Left lung (tissue), 4 donors: ENCODE measurements at regions not wholly inside any gene's neighbourhood (a gene's known extent, or its start where the extent isn't known, plus 50 kb on each side); places are given as distances from the start of the nearest gene placed in this dataset.

Source experiments
- ATAC-seq: fragments of 200-7000 bp; cut with Tn5 transposase; one replicate; pipeline ENCODE4 v1.9.1; 2020; ENCODE audit warnings: moderate library complexity
- DNase-seq, 4 donors: peaks; one replicate each; pipeline ENCODE4 v3.0.0-alpha.2; 2013 to 2020
- H3K27ac ChIP-seq, 2 donors: fragments of 200-600 bp; sonication (generic) in 1 of 2; one replicate each; pipeline versions ENCODE4 v1.5.0 to v1.8.0; 2020 to 2021
- H3K27me3 ChIP-seq, 2 donors: fragments of 200-600 bp; sonication (generic) in 1 of 2; one replicate each; pipeline versions ENCODE4 v1.5.0 to v1.8.0; 2020 to 2021
- H3K36me3 ChIP-seq, 2 donors: fragments of 200-600 bp; sonication (generic) in 1 of 2; one replicate each; pipeline versions ENCODE4 v1.5.0 to v1.8.0; 2020 to 2021
- H3K4me1 ChIP-seq, 2 donors: fragments of 200-600 bp; one replicate each; pipeline ENCODE4 v1.8.0; 2021
- H3K4me3 ChIP-seq, 2 donors: fragments of 200-600 bp; sonication (generic) in 1 of 2; one replicate each; pipeline versions ENCODE4 v1.5.0 to v1.8.0; 2020 to 2021; ENCODE audit warnings: mild to moderate bottlenecking in 1 of 2
- H3K9me3 ChIP-seq, 2 donors: fragments of 200-600 bp; sonication (generic) in 1 of 2; one replicate each; pipeline versions ENCODE4 v1.5.0 to v1.8.0; 2020 to 2021
- CTCF ChIP-seq, 2 donors: fragments of 200-600 bp; sonication (generic) in 1 of 2; IDR thresholded peaks; one replicate each; pipeline versions ENCODE4 v1.5.0 to v1.8.0; 2021; ENCODE audit warnings: antibody characterized with exemption in 2 of 2
- intact Hi-C, 2 donors: fragments of 100-400 bp; cut with DNase I; formaldehyde crosslinking; loops; one replicate each; pipeline versions ENCODE4 v1.11.2 to v1.14.2; 2022
- donor health status: DM: no; HTN: yes; CAD: no.
- donor health status: DM: no; HTN: no; CAD: no.

GRCh38 chr7:52909131-52909530, 126.3 kb upstream of the POM121L12 start:
- Histone ChIP-seq H3K4me1 (no peaks in the 10 kb centered on the region), H3K9me3 (peaks cover 0 to 20% of the 10 kb centered on the region in 2 donors), H3K27ac (no peak overlapping the region), H3K4me3 (no peak overlapping the region), H3K36me3 (no peaks in the 10 kb centered on the region), H3K27me3 (no peaks in the 10 kb centered on the region)
- ATAC-seq, result no peak
- intact Hi-C loops, result no loop called here
- no peak for DNase-seq
- TF ChIP-seq CTCF (IDR thresholded peaks at IDR 0.05), result no peak

GRCh38 chr7:52897713-52898112, 137.7 kb upstream of the POM121L12 start:
- no peak overlapping the region for H3K4me3 ChIP-seq
- H3K9me3 ChIP-seq, result no peaks in the 10 kb centered on the region
- ATAC-seq, result no peak
- no peak for TF ChIP-seq CTCF (IDR thresholded peaks at IDR 0.05)
- no peaks in the 10 kb centered on the region for H3K27me3 ChIP-seq
- no peak for DNase-seq
- intact Hi-C loops, result no loop called here
- no peaks in the 10 kb centered on the region for H3K36me3 ChIP-seq
- H3K27ac ChIP-seq, result no peak overlapping the region
- no peaks in the 10 kb centered on the region for H3K4me1 ChIP-seq

GRCh38 chr7:52897288-52897687, 138.1 kb upstream of the POM121L12 start:
- Histone ChIP-seq H3K4me1 (no peaks in the 10 kb centered on the region), H3K4me3 (no peak overlapping the region), H3K9me3 (no peaks in the 10 kb centered on the region), H3K27ac (no peak overlapping the region), H3K27me3 (no peaks in the 10 kb centered on the region), H3K36me3 (no peaks in the 10 kb centered on the region)
- intact Hi-C loops, result no loop called here
- TF ChIP-seq CTCF (IDR thresholded peaks at IDR 0.05), result no peak
- ATAC-seq (no peak), DNase-seq (no peak)

GRCh38 chr7:52877240-52877639, 158.2 kb upstream of the POM121L12 start:
- no peaks in the 10 kb centered on the region for H3K4me1 ChIP-seq
- DNase-seq (no peak), ATAC-seq (no peak)
- H3K27ac ChIP-seq, result no peak overlapping the region
- intact Hi-C loops, result no loop called here
- peaks cover 0 to 5% of the 10 kb centered on the region in 2 donors for H3K9me3 ChIP-seq
- TF ChIP-seq CTCF (IDR thresholded peaks at IDR 0.05), result no peak
- H3K4me3 ChIP-seq, result no peak overlapping the region
- no peaks in the 10 kb centered on the region for H3K27me3 ChIP-seq
- H3K36me3 ChIP-seq, result no peaks in the 10 kb centered on the region

GRCh38 chr7:52876402-52876801, 159.0 kb upstream of the POM121L12 start:
- H3K27me3 ChIP-seq, result no peaks in the 10 kb centered on the region
- H3K4me3 ChIP-seq, result no peak overlapping the region
- H3K4me1 ChIP-seq, result no peaks in the 10 kb centered on the region
- no peak overlapping the region for H3K27ac ChIP-seq
- no peak for TF ChIP-seq CTCF (IDR thresholded peaks at IDR 0.05)
- intact Hi-C loops, result no loop called here
- no peaks in the 10 kb centered on the region for H3K36me3 ChIP-seq
- DNase-seq (no peak), ATAC-seq (no peak)
- H3K9me3 ChIP-seq, result peaks cover 0 to 5% of the 10 kb centered on the region in 2 donors
